ENCODE measurements at regions not wholly inside any gene's neighbourhood (a gene's known extent, or its start where the extent isn't known, plus 50 kb on each side); places are given as distances from the start of the nearest gene placed in this dataset.

- DNase-seq = no peak
Measured at GRCh38 chr4:57661517-57662090, 551.4 kb upstream of the IGFBP7 start.

GRCh38 chr4:57658673-57659072 lies 548.5 kb upstream of the IGFBP7 start:
- DNase-seq = no peak

- DNase-seq = no peak
Measured at GRCh38 chr4:57658188-57658587, 548.0 kb upstream of the IGFBP7 start.

GRCh38 chr4:57655342-57655741 lies 545.2 kb upstream of the IGFBP7 start:
- DNase-seq = no peak

GRCh38 chr4:57652779-57653178 lies 542.6 kb upstream of the IGFBP7 start:
- no peak for DNase-seq

GRCh38 chr4:57640391-57641100 lies 530.4 kb upstream of the IGFBP7 start:
- DNase-seq = no peak

- DNase-seq = no peak
Measured at GRCh38 chr4:57639561-57640382, 529.6 kb upstream of the IGFBP7 start.

- DNase-seq = no peak
Measured at GRCh38 chr4:57635910-57636309, 525.7 kb upstream of the IGFBP7 start.

GRCh38 chr4:57633212-57633859 lies 523.2 kb upstream of the IGFBP7 start:
- DNase-seq = no peak

- DNase-seq = no peak
Measured at GRCh38 chr4:57632564-57632963, 522.4 kb upstream of the IGFBP7 start.

GRCh38 chr4:57631147-57631546 lies 521.0 kb upstream of the IGFBP7 start:
- DNase-seq = no peak

GRCh38 chr4:57628004-57628403 lies 517.8 kb upstream of the IGFBP7 start:
- DNase-seq = no peak

- no peak for DNase-seq
Measured at GRCh38 chr4:57614257-57614932, 504.2 kb upstream of the IGFBP7 start.

GRCh38 chr4:57612279-57612678 lies 502.1 kb upstream of the IGFBP7 start:
- no peak for DNase-seq

- no peak for DNase-seq
Measured at GRCh38 chr4:57607566-57608180, 497.5 kb upstream of the IGFBP7 start.

- DNase-seq = no peak
Measured at GRCh38 chr4:57605376-57605775, 495.2 kb upstream of the IGFBP7 start.

GRCh38 chr4:57602141-57602540 lies 492.0 kb upstream of the IGFBP7 start:
- no peak for DNase-seq

- no peak for DNase-seq
Measured at GRCh38 chr4:57591073-57591472, 480.9 kb upstream of the IGFBP7 start.

- DNase-seq = no peak
Measured at GRCh38 chr4:57588557-57588956, 478.4 kb upstream of the IGFBP7 start.

- no peak for DNase-seq
Measured at GRCh38 chr4:57580710-57581599, 470.8 kb upstream of the IGFBP7 start.

- no peak for DNase-seq
Measured at GRCh38 chr4:57575426-57575825, 465.2 kb upstream of the IGFBP7 start.
